Bone marrow (tissue), 2 donors: ENCODE measurements at regions not wholly inside any gene's neighbourhood (a gene's known extent, or its start where the extent isn't known, plus 50 kb on each side); places are given as distances from the start of the nearest gene placed in this dataset.
A peak's percentile ranks its signal among the peaks of the same experiment; 100 is the strongest.
"Not testable (repeated sequence)": the region's sequence is repeated elsewhere in the genome, so short reads cannot be mapped to it uniquely, and the experiment has no call there.

ENCODE experiments used
- DNase-seq, 2 donors: peaks; one replicate each; lab custom pipeline; 2025; lab: John Stamatoyannopoulos, UW

DNA sequence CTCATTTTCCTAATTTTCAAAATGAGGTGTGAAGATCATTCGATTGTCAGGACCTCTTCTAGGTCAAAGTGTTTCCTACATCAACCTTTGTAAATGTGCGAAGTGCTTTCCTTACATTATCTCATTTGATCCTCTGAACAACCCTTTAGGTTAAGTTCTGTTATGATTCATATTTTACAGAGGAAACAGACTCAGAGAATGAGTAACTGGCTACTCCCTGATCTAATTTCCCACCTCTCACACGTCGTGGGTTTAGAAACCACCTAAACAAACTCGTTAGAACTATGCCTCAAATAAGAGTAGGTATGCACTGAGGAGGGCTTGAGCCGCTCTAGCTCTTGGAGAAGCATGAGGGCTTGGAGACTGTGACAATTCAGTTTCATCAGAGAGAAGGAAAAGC, 148.6 kb downstream of the CD47 start:
- DNase-seq: no peak

- DNase-seq: no peak
Measured at GRCh38 chr3:107939691-107940442, 151.0 kb downstream of the CD47 start.

- DNase-seq: no peak
Measured at GRCh38 chr3:107938143-107938542, 152.7 kb downstream of the CD47 start.

DNA sequence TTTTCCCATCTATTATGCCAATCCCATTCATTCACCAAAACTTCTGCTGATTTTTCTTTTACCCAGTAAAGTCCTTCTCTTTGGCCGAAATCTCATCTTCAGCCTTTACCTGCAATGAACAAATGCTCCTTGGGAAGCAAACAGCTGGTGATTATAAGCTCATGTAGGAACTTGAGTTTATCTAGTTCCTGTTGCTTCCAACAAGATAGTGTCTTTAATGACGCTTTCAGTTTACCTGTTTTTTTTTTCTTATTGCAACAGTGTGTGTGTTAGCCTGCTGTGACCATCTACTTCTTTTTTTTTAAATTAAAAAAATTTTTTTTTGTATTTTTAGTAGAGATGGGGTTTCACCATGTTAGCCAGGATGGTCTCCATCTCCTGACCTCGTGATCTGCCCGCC, 156.0 kb downstream of the CD47 start:
- no peak for DNase-seq

DNA sequence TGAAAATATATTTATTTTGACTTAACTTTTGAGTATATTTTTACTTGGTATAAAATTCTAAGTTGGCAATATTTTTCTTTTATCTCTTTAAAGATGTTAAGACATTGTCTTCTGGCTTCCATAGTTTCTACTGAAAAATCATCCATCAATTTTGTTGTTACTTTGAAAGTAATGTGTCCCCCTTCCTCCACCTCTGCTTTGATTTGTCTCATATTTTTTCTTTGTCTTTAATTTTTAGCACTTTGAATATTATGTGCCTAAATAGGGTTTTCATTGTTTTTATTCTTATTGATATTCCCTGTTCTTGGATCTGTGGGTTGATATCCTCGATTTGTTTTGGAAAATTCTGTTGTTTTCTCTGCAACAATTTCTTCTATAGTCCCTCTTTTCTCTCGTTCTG, 157.4 kb downstream of the CD47 start:
- DNase-seq: no peak

- no peak for DNase-seq
Measured at GRCh38 chr3:107931326-107931725, 159.5 kb downstream of the CD47 start.

DNA sequence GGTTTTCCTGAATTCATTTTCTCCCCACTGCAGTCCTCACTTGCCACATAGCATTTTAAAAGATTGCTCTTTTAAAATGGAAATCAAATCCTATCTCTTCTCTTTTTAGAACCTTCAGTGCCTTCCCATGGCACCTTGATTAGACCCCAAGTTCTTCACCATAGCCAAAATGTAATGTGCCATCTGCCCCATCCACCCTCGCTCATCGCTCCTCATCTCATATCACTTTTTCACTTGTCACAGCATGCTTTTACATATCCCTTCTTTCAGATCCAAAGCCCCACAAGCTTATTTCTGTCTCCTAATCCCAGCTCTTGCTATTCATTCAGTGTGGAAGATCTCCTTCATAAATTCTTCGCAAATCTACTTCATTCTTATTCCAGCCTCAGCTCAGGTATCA, 161.7 kb downstream of the CD47 start:
- DNase-seq: no peak

- no peak for DNase-seq
Measured at GRCh38 chr3:107928084-107928445, 162.8 kb downstream of the CD47 start.

DNA sequence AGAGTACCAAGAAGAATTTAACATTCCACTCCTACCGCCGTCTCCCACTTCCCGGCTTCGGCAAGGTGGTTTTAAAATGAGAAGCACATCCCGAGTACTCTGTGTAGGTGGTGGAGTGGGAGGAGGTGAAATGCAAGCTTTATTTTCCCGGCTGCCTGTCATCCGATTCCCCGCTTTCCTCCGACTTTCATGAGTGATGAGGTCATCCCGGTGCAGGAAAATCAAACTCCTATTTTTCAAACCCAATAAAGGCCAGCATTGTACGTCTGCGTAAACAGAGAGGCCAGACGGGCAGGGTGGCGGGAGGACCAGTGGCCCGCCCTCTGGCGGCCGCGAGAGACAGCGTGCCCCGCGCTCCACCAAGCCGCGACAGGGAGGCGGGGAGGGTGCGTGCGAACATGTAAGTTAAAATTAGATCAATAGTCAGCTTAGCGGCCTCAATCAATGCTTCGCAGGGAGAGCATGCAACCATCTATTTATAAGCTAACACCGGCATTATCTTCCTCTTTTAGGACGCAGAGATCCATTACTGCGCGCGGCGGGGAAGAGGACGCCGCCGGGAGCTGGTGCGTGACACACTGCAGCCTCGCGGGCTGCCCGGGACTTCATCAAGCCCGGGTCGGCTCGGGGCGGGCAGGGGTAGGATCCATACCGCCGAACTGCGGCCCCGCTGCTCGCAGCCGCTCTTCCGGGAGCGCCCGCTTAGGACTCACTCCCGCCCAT, 163.3 kb downstream of the CD47 start:
- peak; percentile 36 to 49 for DNase-seq

DNA sequence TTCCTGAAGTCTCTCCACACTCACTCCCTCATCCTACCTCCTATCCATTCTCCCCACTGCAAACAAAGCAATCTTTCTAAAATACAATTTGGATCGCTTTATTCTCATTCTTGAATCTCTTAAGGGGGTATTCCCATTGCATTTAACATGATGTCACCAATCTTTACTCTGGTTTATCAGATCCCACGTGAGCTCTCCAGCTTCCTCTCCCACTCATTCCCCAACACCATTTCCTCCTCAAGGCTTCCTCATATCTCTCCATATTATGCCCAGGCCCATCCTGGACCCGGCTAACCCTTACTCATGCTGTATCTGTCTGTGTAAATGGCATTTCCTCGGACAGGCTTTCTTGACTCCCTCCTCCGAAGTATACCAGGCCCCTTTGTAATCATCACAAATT, 165.0 kb downstream of the CD47 start:
- no peak for DNase-seq

GRCh38 chr3:107921038-107921437, 169.8 kb downstream of the CD47 start:
- no peak for DNase-seq

- DNase-seq: no peak
Measured at GRCh38 chr3:107920538-107920937, 170.3 kb downstream of the CD47 start.

- no peak for DNase-seq
Measured at GRCh38 chr3:107919239-107919638, 171.6 kb downstream of the CD47 start.

GRCh38 chr3:107916171-107916570, 174.7 kb downstream of the CD47 start:
- DNase-seq: no peak

DNA sequence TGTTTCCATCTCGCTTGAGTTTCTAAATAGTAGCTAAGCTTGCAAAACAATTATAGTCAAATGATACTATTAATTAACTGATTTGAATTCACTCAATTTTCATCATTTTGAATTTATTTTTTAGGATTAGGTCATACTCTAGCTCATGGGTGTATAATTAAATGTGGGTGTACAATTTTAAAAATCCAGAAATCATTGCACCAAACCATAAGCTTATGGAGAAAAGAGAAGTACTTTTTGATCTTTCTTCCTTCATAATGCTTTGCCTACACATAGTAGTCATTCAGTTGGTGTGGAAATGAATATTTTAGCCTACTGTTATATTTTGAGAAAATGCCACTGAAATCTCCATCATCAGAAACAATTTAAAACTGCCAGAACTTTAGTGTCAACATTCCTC, 175.1 kb downstream of the CD47 start:
- no peak for DNase-seq

- no peak for DNase-seq
Measured at GRCh38 chr3:107913701-107914100, 177.1 kb downstream of the CD47 start.

DNA sequence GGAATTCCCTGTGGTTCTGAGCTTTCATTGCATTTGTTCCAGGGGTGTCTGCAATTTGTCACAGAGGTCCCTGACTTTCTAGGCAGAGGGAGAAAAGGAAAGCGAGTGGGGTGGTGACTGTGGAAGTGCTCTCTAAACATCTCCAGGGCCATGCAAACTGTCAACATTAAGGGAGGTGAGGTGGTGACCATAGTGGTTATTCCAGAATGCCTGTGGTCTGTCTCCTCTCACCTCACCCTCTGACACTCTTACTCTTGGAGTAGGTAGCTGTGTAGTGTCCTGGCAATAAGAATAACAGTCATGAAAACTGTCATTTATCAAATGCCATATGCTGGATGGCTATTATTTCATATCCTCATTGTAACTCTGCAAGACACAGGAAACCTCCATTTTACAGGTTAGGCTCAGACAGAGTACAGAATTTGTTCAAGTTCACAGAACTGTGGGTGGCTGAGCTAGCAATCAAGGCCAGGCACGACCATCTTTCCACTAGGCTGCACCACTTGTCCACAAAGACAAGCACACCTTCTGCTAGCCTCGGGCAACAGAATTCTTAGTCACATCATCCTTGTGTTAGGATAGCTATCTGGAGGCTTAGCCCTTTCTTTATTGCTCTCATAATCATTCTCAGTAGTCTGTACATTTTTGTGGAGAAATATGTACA, 179.4 kb downstream of the CD47 start:
- no peak for DNase-seq

DNA sequence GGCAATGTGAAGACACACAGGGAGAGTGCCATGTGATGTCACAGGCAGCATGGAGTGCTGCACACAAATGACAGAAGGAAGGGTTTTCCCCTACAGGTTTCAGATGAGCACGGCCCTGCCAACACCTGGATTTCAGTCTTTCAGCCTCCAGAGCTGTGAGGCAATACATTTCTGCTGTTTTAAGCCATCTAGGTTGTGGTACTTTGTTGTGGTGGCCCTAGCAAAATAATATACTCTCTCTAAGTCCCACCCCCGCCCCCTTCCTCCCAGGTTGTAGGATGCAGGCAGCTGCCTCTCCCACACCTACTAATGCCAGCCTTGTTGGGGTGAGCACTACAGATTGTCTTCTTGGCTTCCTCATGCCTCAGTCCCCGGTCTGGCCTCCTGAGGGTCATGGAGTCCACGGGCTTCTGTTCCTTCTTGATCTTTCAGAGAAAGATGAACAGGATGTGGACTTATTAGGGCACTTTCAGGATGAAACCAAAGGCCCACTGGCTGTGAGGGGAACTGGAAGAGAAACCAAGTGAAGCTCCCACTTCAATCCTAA, 180.0 kb downstream of the CD47 start:
- no peak for DNase-seq

DNA sequence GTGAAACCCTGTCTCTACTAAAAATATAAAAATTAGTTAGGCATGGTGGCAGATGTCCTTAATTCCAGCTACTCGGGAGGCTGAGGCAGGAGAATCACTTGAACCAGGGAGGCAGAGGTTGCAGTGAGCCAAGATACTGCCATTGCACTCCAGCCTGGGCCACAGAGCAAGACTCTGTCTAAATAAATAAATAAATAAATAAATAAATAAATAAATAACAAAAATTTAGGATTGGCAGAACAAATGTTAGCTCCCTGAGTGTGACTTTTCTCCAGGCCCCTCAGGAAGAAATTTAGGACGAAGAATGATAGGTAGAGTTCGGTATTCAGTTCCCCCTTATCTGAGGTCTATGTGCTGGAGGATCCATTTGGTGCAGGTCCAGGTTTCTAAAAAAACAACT, 181.2 kb downstream of the CD47 start:
- not testable (repeated sequence) for DNase-seq

DNA sequence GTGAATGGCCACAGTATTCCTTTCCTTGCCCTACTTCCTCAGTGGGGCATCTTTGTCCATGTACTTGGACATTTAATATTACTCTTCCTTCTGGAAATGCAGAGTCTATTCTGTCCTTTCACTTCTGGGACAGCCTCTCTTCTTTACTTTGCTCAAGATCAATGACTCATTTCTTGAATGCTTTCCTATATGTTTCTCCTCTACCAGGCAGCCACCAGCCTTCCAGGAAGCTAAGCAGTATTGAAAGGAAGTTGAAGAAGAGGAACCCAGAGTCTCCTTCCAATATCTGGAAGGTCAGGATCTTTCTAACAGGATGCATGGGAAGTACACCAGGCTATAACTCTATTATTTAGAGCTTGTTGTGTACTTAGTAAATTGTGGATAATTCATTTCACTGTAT, 182.8 kb downstream of the CD47 start:
- DNase-seq: no peak

DNA sequence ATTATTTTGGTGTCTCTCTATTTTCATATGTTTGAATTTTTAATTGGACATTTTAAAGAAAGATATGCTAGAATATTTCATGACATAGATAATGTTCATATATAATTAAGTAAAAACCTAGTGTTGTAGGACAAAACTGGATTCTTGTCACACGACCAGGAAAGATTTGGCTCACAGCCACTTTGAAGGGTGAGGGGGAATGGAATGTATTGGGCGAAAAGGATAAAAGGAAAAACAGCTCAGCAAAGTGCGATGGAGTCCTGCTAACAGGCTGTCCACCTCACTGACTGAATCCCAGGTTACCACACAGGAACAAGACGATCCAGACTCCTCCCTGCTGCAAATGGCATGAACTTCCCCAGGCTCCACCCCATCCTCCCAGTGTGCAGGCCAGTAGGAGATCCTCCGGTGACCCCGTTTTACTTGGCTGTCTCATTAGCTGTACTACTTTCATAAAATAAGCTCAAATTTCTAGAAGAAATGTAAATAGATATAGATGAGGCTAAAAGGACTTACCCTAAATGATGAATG, 186.2 kb downstream of the CD47 start:
- no peak for DNase-seq

- no peak for DNase-seq
Measured at GRCh38 chr3:107899990-107900651, 190.7 kb downstream of the CD47 start.
